ENCODE measurements at regions not wholly inside any gene's neighbourhood (a gene's known extent, or its start where the extent isn't known, plus 50 kb on each side); places are given as distances from the start of the nearest gene placed in this dataset.

DNA sequence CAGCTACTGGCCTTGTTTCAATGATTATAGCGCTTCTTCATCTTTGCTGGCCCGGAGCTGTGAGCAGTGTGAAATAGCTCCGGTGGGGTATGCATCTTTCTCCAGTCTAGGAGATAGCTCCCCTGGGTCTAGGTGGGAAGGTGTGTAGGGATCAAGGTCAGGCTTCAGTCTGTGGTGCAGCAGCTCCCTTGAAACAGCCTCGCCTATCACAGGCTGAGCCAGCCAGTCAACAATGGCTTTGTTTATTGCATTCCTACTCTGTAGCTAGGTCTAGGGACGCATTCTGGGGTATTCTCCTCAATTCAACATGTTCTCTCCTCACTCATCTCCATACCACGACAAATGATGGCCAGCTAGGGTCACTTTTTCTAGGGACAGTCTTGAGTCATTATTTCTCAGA, 646.8 kb upstream of the IGFBP3 start:
- TF ChIP-seq POLR2A (IDR thresholded peaks at IDR 0.05) = no peak
- TF ChIP-seq, protein P1, sequence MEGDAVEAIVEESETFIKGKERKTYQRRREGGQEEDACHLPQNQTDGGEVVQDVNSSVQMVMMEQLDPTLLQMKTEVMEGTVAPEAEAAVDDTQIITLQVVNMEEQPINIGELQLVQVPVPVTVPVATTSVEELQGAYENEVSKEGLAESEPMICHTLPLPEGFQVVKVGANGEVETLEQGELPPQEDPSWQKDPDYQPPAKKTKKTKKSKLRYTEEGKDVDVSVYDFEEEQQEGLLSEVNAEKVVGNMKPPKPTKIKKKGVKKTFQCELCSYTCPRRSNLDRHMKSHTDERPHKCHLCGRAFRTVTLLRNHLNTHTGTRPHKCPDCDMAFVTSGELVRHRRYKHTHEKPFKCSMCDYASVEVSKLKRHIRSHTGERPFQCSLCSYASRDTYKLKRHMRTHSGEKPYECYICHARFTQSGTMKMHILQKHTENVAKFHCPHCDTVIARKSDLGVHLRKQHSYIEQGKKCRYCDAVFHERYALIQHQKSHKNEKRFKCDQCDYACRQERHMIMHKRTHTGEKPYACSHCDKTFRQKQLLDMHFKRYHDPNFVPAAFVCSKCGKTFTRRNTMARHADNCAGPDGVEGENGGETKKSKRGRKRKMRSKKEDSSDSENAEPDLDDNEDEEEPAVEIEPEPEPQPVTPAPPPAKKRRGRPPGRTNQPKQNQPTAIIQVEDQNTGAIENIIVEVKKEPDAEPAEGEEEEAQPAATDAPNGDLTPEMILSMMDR (IDR thresholded peaks at IDR 0.05) = no peak
- Histone ChIP-seq H3K36me3 (no peaks in the 10 kb centered on the region), H3K27ac (no peak overlapping the region), H3K4me1 (peaks cover 0 to 7% of the 10 kb centered on the region in 2 donors), H3K4me3 (replicated peaks in 1 of 3) (no peak overlapping the region), H3K9me3 (no peaks in the 10 kb centered on the region), H3K27me3 (no peaks in the 10 kb centered on the region)
- no peak for DNase-seq
- 85 to 86% methylated on average over 6 of the region's 6 CpGs for WGBS, 2 donors
- intact Hi-C loops (cut with DNase I) = no loop called here

DNA sequence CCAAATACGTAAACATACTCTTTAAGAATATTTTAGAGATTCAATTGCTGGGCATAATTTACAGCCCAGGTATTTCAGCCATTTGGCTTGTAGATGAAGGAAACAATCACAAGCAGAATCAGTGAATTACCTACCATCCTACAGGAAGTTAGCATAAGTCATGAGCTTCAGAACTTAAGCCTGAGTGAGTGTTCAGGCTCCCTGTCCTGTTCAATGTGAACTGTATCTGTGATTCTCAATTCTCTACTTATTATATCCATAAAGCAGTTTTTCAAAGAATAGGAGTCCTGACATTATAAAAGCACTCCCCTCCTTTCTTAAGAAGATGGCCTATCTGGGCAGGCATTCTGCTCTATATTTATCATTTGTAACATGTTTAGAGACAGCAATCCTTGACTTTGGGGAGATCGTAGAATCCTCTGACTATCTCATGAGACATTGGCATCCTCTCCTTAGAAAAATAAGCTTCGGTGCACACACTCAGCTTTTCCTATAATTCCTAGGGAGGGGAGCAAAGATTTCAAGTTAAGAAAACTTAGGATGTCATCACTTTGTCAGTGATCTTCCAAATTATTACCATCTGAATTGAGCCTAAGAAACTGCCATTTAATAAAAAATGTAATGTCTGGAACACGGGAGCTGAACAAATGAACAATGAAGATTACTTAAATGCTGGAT, 645.2 kb upstream of the IGFBP3 start:
- 93 to 96% methylated on average over 4 of the region's 4 CpGs for WGBS, 2 donors
- no peaks in the 10 kb centered on the region for H3K27me3 ChIP-seq
- no peak for DNase-seq
- H3K9me3 ChIP-seq = no peaks in the 10 kb centered on the region
- intact Hi-C loops (cut with DNase I) = no loop called here
- H3K4me1 ChIP-seq = peaks cover 0 to 7% of the 10 kb centered on the region in 2 donors
- no peak for TF ChIP-seq POLR2A (IDR thresholded peaks at IDR 0.05)
- TF ChIP-seq, protein P1 (IDR thresholded peaks at IDR 0.05) = no peak
- H3K4me3 ChIP-seq (replicated peaks in 1 of 3) = no peak overlapping the region
- no peak overlapping the region for H3K27ac ChIP-seq
- H3K36me3 ChIP-seq = no peaks in the 10 kb centered on the region

DNA sequence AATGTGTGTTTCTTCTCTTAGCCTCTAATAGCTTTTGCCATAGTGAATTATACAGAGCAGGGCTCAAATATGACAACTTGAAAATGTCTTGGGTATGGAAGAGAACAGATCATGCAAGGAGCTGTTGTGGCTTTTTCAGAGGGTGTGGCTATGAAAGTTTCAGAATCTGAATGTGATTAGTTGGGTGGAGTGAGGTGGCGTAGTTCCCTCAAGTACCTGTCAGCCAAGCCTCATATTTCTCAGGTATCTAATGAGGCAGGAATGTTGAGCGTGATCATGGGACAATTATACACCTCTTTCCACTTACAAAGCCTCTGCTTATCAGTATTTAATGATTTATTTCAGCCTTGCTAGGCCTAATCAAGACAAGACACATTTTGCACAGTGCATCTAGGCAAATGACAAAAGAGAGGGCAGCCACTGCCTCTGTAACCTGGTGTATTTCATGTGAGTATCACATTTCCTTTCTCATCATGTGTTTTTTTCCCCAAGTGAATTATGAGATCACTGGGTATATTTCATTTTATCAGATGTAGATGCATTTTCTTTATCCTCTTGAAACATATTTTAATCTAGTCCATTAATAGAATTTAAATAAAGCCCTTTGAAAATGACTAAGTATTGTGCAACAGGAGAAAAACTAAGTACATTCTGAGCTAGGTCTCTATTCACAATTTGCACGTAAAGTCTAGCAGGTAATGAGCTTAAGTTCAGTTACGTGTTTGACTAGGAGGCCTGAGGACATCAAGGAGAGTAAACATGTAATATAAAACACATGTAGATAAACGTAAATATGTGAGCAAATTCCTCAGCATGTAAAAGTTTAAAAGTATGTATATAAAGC, 644.4 kb upstream of the IGFBP3 start:
- Histone ChIP-seq H3K27ac (no peak overlapping the region), H3K4me1 (peaks cover 0 to 7% of the 10 kb centered on the region in 2 donors), H3K36me3 (no peaks in the 10 kb centered on the region), H3K27me3 (no peaks in the 10 kb centered on the region), H3K9me3 (no peaks in the 10 kb centered on the region), H3K4me3 (replicated peaks in 1 of 3) (no peak overlapping the region)
- no peak for DNase-seq
- intact Hi-C loops (cut with DNase I) = no loop called here
- WGBS, 2 donors = 95 to 97% methylated on average over 5 of the region's 5 CpGs
- TF ChIP-seq POLR2A (IDR thresholded peaks at IDR 0.05) = no peak
- TF ChIP-seq, protein P1 (IDR thresholded peaks at IDR 0.05) = no peak

DNA sequence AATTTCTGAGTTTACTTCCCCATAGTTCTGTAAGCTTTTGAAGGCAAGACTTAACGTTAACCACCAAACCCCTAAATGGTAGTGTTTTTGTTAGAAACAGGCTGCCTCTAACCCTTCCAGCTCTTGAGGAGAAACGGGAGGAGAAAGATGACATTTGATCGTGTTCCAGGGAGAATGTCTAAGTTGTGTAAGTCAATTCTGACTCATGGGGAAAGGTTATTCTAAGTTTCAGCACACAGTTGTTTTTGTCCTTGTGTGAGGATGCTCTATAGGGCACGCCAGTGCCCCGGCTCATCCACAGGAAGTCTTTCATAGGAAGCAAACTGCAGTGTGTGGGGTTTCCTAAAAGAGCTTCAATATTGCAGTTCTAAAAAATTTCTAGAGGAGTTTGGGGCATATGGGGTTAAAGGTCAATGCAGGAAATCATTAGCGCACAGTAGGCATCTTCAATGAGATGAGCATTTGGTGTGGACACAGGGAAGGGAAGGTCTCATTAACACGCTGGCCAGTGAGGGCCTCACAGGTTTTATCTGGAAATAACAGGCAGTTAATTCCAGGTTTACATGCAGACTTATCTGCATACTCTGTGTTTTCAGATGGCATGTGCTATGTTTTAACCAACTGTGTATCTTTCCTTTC, 638.2 kb upstream of the IGFBP3 start:
- no peak overlapping the region for H3K27ac ChIP-seq
- WGBS, 2 donors = 89 to 91% methylated on average over 7 of the region's 7 CpGs

More for the DNA sequence above, 638.2 kb upstream of the IGFBP3 start:
- Histone ChIP-seq H3K27me3 (no peaks in the 10 kb centered on the region), H3K4me3 (replicated peaks in 1 of 3) (no peak overlapping the region), H3K9me3 (no peaks in the 10 kb centered on the region), H3K4me1 (peaks cover 4 to 9% of the 10 kb centered on the region in 2 donors), H3K36me3 (no peaks in the 10 kb centered on the region)
- TF ChIP-seq, protein P1 (IDR thresholded peaks at IDR 0.05) = no peak
- TF ChIP-seq POLR2A (IDR thresholded peaks at IDR 0.05) = no peak
- no peak for DNase-seq
- intact Hi-C loops (cut with DNase I) = no loop called here

Data from thyroid gland (tissue), 4 donors.